ENCODE measurements at regions not wholly inside any gene's neighbourhood (a gene's known extent, or its start where the extent isn't known, plus 50 kb on each side); places are given as distances from the start of the nearest gene placed in this dataset.

GRCh38 chr13:40466272-40466671, 200.2 kb downstream of the FOXO1 start:
- DNase-seq (ENCODE audit: low read depth in 2 of 2, low spot score in 1 of 2), result no peak

- no peak for DNase-seq (ENCODE audit: low read depth in 2 of 2, low spot score in 1 of 2)
Measured at GRCh38 chr13:40468227-40468838, 198.1 kb downstream of the FOXO1 start.

DNA sequence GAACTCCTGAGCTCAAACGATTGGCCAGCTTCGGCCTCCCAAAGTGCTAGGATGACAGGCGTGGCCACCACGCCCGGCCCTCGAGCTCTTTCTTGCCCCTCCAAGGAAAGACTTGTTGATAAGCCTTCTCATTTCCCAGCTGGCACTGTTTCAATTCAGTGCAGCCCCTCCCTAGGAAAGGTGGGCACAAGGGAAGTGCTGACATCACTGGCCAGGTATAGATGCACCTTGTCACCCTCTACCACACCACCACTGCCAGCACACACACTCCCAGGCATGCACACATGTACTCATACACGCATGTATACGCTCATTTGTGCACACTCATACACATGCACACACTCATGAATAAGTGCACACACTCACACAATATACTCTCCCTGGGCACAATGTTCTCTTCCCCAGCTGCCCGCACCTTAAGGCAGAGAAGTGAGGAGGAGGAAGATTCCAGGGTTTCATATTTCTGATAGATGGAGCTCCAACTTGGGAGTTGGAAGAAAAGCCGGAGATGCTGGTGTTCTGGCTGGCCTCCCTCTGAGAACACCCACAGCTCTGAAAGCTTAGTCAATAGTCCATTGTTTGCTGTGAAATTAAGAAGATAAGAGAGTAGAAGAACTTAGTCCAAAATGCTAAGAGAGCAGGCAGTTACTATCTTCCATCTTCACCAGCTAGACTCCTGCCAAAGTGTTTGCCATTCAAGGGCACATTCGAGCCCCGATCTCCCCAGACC, 196.7 kb downstream of the FOXO1 start:
- DNase-seq (ENCODE audit: low read depth in 2 of 2, low spot score in 1 of 2), result no peak

- no peak for DNase-seq (ENCODE audit: low read depth in 2 of 2, low spot score in 1 of 2)
Measured at GRCh38 chr13:40470660-40471059, 195.8 kb downstream of the FOXO1 start.

GRCh38 chr13:40471076-40471475, 195.4 kb downstream of the FOXO1 start:
- DNase-seq (ENCODE audit: low read depth in 2 of 2, low spot score in 1 of 2), result no peak

DNA sequence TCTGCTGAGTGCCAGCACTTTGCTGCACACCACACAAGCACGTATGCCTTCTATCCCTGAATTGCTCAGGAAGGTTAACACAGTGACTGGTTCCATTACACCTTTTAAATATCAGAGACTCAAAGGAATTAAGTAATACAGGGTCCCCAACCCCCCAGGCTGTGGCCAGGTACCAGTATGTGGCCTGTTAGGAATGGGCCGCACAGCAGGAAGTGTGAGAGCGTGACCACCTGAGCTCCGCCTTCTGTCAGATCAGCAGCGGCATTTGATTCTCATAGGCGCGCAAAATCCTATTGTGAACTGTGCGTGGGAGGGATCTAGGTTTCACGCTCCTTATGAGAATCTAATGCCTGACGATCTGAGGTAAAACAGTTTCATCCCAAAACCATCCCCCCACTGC, 194.5 kb downstream of the FOXO1 start:
- DNase-seq (ENCODE audit: low read depth in 2 of 2, low spot score in 1 of 2), result no peak

- no peak for DNase-seq (ENCODE audit: low read depth in 2 of 2, low spot score in 1 of 2)
Measured at GRCh38 chr13:40472427-40473220, 193.8 kb downstream of the FOXO1 start.

DNA sequence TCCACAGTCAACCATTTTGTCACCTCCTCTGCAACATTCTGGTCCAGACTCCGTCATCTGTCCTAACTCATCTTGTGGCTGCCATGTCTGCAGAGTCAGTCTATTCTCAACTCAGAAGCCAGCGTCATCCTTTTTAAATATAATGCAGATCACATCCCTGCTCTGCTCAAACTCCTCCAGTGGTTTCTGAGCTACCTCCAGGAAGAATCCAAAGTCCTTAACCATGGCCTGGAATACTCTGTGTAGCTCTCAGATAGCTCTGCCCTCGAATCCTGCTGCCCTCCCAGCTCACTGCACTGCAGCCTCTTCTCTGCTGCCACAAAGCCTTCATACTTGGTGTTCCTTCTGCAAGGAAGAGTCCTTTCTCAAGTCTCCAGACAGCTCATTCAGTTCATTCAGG, 190.8 kb downstream of the FOXO1 start:
- no peak for DNase-seq (ENCODE audit: low read depth in 2 of 2, low spot score in 1 of 2)

GRCh38 chr13:40476175-40476958, 190.1 kb downstream of the FOXO1 start:
- DNase-seq (ENCODE audit: low read depth in 2 of 2, low spot score in 1 of 2), result no peak

- no peak for DNase-seq (ENCODE audit: low read depth in 2 of 2, low spot score in 1 of 2)
Measured at GRCh38 chr13:40477623-40478608, 188.5 kb downstream of the FOXO1 start.

DNA sequence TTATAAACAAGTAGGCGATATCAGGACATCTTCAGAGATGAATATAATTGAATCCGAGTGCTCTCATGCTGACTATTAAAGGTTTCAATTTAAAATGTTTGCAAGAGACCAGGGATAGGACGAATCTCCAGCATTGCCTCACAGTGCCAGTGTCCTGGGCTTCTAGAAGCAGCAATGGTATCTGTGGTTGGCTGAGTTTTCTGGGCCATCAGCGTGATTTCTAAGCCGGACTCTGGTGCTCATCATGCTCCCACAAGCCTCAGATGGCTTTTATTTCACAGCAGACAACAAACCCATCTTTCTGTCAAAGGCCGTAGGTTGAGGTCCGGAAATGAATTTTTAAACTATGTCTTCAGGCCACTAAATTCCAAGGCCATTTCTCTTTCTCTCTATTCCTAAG, 187.7 kb downstream of the FOXO1 start:
- DNase-seq (ENCODE audit: low read depth in 2 of 2, low spot score in 1 of 2), result no peak

DNA sequence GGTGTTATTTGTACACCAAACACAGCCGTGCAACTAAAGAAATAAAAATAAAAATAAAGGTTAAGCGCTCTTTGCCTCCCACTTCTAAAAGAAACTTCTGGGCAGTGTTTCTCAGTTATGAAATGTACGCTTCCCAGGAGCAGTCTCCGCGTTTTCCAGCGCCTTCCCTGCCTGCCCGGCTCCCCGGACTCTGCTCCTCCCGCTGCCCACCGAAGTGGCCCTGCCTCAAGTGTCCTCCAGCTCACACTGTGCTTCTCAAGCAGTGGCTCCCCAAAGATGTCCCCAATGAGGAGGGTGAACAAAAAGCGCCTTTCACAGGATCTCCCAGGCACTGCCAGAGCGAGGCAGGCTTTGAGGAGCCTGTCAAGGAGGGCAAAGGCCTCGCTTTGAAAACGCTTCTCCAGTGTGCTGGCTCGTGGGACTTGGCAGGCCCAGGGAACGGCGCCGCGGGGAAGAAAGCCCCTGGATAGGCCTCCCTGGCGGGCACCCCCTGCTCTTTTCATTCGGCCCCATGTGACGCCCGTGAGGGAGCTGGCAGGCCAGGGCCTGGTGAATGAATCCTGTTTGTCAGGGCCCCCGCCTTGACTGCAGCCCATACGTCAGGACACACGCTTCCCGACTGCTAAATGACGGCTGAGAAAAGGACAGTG, 187.1 kb downstream of the FOXO1 start:
- DNase-seq (ENCODE audit: low read depth in 2 of 2, low spot score in 1 of 2), result no peak

DNA sequence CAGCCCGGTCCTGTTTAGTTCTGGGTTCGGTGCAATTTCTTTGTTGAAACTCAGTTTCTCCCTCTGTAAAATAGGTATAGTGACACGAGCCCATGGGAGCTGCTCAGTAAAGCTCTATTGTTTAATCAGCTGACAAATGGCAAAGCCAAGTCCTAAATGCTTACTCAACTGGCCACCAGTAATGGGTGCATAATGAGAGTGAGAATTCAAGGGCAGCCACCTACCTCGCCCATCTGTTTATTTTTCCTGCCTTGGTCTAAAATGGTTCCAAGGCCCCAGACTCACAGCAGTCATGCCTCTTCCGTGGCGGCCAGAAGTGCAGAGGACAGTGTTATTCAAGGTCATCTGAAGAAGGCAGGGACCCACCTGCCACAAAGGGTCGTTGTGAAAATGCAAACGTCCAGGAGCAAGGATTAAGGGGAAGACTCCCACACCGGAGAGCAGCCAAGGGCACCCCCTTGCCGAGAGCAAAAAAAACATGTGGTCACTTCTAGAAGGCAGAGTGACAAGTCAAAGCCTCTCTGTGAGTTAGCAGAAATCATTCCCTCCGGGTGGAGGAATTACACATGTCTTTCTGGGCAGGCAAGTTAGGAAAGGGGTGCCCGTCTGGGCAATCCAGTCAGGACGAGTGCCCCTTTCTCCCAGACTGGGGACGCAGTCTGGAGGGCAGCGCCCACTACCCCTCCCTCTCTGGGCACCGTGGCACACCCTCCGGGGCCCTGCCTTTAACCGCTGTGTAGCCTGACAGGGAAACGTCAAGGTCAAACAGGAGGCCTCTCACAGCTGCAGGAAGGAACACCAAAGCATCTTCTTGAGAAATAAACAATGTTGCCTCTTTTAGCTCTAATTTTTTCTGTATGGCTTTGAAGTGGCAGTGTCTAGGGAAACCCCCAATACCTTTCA, 186.2 kb downstream of the FOXO1 start:
- no peak for DNase-seq (ENCODE audit: low read depth in 2 of 2, low spot score in 1 of 2)

GRCh38 chr13:40480915-40481516, 185.4 kb downstream of the FOXO1 start:
- DNase-seq (ENCODE audit: low read depth in 2 of 2, low spot score in 1 of 2), result no peak

DNA sequence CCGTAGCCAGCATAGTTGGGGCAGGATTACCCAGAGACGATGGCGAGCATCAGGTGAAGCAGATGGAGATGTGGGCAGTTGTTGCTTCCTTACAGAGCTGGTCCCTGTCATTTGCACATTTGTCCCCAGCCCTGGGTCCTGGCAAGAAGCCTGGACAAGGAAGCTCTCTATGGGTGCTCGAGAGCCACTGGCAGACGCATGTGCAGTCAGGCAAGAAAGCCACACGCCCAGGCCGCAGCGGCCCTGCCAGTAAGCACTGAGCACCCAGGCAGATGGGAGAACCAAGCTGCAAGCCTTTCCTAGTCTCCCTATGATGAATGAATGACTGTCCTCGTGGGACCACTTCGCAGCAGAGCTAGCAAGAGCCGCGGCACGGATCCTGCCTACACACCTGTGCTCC, 182.8 kb downstream of the FOXO1 start:
- DNase-seq (ENCODE audit: low read depth in 2 of 2, low spot score in 1 of 2), result no peak

- DNase-seq (ENCODE audit: low read depth in 2 of 2, low spot score in 1 of 2), result no peak
Measured at GRCh38 chr13:40484101-40484800, 182.2 kb downstream of the FOXO1 start.

GRCh38 chr13:40484974-40485373, 181.5 kb downstream of the FOXO1 start:
- DNase-seq (ENCODE audit: low read depth in 2 of 2, low spot score in 1 of 2), result no peak

Measured in stimulated activated CD8-positive, alpha-beta memory T cell treated with anti-CD3 and anti-CD28 coated beads, Interleukin-4, amount 100 ng/mL, for 1 hour (primary cell).